GM12864 (cell line): ENCODE measurements at regions not wholly inside any gene's neighbourhood (a gene's known extent, or its start where the extent isn't known, plus 50 kb on each side); places are given as distances from the start of the nearest gene placed in this dataset.
A peak's percentile ranks its signal among the peaks of the same experiment; 100 is the strongest.

Experiments
- DNase-seq: peaks from one replicate; pipeline ENCODE4 v3.0.0-alpha.2; 2011; ENCODE audit warnings: low read depth
- H3K4me3 ChIP-seq: 2 replicates; pipeline ENCODE4 v1.5.1; 2011; ENCODE audit warnings: mild to moderate bottlenecking, low read depth, low read length, control low read depth
- CTCF ChIP-seq: IDR thresholded peaks from 2 replicates; pipeline ENCODE4 v1.5.1; 2011; ENCODE audit warnings: low read depth, mild to moderate bottlenecking, moderate library complexity, low read length, control low read depth, inconsistent platforms; ENCODE audit errors: missing control alignments

- H3K4me3 ChIP-seq, result no peak overlapping the region
- no peak for DNase-seq
- TF ChIP-seq CTCF, result no peak
Measured at GRCh38 chr15:92829875-92830274, 70.2 kb upstream of the CHD2 start.

GRCh38 chr15:92831336-92831654 lies 68.8 kb upstream of the CHD2 start:
- TF ChIP-seq CTCF, result no peak
- no peak for DNase-seq
- H3K4me3 ChIP-seq, result peak overlapping the region; percentile 35; the same call in 1 of the 2 replicates

GRCh38 chr15:92831655-92832328 lies 68.3 kb upstream of the CHD2 start:
- peak overlapping the region; percentile 35 for H3K4me3 ChIP-seq
- DNase-seq, result peak; percentile 98

GRCh38 chr15:92833106-92833433 lies 67.1 kb upstream of the CHD2 start:
- no peak for TF ChIP-seq CTCF
- no peak for DNase-seq
- peak overlapping the region; percentile 36; the same call in 1 of the 2 replicates for H3K4me3 ChIP-seq

More at GRCh38 chr15:92831655-92832328, 68.3 kb upstream of the CHD2 start:
- no peak for TF ChIP-seq CTCF

GRCh38 chr15:92833493-92834271 lies 66.4 kb upstream of the CHD2 start:
- H3K4me3 ChIP-seq, result peak overlapping the region; percentile 36; the same call in 1 of the 2 replicates

GRCh38 chr15:92839696-92840095 lies 60.4 kb upstream of the CHD2 start:
- TF ChIP-seq CTCF, result no peak
- no peak overlapping the region for H3K4me3 ChIP-seq
- DNase-seq, result no peak

More at GRCh38 chr15:92833493-92834271, 66.4 kb upstream of the CHD2 start:
- TF ChIP-seq CTCF, result no peak
- no peak for DNase-seq

- DNase-seq, result no peak
- no peak overlapping the region for H3K4me3 ChIP-seq
- TF ChIP-seq CTCF, result no peak
Measured at GRCh38 chr15:92840149-92840548, 60.0 kb upstream of the CHD2 start.
